GM19463 (cell line): ENCODE measurements at regions not wholly inside any gene's neighbourhood (a gene's known extent, or its start where the extent isn't known, plus 50 kb on each side); places are given as distances from the start of the nearest gene placed in this dataset.
"Not testable (repeated sequence)": the region's sequence is repeated elsewhere in the genome, so short reads cannot be mapped to it uniquely, and the experiment has no call there.

Experiments
- ATAC-seq: cut with Tn5 transposase; IDR thresholded peaks from one replicate; pipeline ENCODE4 v1.9.1; 2021; ENCODE audit warnings: mild to moderate bottlenecking, moderate library complexity; ENCODE audit not compliant: unreplicated experiment

- ATAC-seq: no peak
Measured at GRCh38 chr3:197431346-197431910, 124.3 kb downstream of the BDH1 start.

DNA sequence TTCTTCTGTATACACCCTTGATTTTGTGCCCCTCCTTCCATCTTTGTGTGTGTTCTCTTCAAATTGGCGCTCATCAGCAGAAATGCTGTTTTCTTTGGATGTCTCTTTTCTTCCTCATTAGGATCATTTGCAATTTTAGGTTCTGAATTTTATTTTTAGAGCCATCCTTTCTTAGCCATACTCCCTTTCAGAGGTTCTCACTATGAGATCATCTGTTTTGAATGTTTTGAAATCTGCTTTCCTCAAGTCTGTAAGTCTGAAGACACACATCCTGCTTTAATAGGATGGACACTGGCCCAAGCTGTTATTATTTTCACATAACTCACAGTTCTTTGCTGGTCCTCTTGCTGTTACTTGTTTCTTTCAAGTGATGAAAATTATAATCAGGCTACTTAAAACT lies 124.8 kb downstream of the BDH1 start:
- no peak for ATAC-seq

DNA sequence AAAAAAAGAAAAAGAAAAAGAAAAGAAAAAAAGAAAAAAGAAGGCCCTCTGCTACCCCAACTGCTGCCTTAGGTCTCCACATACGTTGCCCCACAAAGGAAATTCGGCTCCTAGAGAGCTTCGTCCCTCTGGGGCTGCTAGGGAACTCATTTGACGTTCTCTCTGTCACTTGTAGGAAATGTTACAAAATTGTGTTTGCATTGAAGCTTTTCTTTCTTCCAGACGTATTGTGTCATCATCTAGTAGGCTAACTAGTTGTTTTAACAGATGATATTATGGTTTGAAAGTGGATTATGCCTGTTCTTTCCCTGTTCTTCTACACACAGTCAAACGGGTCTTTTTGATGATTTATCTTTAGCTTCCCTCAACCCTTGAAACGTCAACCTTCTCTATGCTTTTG lies 125.3 kb downstream of the BDH1 start:
- no peak for ATAC-seq

DNA sequence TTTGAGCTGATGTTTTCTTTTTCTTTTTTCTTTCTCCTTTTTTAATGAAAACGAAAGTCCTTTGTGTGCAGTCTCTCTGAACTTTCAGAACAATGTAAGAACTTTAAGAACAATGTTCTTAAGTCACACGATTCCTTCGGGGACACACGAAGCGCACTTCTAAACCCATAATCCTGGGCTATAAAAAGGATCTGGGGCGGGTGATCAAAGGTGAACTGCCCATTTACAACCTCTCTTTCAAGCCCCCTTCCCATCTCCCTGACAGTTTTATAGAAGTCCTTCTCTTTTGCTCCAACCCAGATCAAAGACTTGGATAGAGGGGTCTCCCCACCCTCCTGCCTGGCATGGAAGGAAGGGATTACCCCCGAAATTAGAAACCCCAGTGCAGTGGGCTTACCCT lies 126.8 kb downstream of the BDH1 start:
- no peak for ATAC-seq

GRCh38 chr3:197428117-197428801 lies 127.5 kb downstream of the BDH1 start:
- ATAC-seq: peak; percentile 65

GRCh38 chr3:197427021-197427420 lies 128.6 kb upstream of the DLG1 start:
- no peak for ATAC-seq

DNA sequence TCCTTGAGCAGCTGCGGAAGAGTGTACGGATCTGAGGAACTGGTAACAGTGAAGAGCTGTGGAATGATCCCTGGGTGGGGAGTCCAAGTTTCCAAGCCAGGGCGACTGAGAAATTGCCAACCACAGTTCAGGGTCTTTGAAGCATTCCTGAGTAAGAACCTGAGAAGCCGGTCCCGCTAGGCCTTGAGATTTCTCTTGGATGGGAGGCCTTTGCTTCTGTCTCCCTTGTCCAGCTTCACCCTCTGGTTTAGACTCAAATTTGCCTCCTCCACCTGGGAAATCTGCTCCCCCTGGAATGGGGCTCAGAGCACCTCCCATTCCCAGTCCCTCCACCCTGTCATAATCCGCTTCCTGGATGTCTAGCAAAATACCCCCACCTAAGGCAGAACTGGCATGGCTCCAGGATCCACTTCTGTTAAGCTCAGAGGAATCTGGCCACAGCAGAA lies 127.7 kb upstream of the DLG1 start:
- ATAC-seq: no peak

DNA sequence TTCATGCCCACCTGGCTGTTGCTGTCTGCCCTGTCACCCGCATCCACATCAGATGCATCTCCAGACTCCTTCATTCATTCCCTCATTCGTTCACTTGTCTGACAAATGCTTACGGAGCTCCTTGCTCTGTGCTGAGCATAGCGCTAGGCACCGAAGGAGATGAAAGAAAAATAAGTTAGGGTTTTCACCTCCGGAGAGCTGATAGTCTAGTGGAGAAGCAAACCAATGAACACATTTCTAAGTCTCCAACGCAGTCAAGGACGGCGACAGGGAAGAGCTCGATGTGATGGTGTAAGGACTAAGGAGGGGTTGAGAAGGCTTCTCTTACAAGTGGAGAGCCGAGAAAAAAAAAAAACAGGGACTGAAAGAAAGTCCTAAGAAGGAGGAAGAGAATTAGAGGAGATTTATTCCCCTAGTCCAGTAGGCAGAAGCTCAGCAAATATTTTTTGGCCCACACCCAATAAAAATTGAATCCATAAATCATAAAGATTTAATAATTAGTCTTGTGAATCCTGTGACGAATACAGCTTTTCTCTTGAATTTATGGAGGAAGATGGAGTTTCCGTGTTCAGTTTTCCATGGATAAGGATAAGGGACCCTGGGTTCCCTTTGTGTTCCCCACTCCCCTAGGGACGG lies 127.2 kb upstream of the DLG1 start:
- no peak for ATAC-seq

- ATAC-seq: no peak
Measured at GRCh38 chr3:197424674-197425484, 126.5 kb upstream of the DLG1 start.

DNA sequence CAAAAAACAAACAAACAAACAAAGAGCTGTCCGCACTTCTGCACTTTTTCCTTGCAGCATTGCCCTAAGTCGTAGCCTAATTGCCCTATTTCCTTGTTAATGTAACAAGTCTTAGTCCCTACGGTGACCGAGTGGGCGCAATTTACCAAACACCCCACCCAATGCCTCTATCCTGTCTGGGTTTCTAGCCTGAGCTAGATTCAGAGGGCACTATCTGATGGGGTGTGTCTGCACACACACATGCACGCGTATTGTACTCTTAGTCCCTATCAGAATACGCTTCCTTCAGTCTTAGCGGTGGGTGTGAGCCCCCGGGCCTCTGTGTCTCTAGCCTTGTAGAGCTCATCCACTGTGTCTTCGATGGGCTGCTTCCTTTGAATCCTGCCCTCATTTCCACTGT lies 125.9 kb upstream of the DLG1 start:
- no peak for ATAC-seq

- no peak for ATAC-seq
Measured at GRCh38 chr3:197423376-197423775, 125.0 kb upstream of the DLG1 start.

DNA sequence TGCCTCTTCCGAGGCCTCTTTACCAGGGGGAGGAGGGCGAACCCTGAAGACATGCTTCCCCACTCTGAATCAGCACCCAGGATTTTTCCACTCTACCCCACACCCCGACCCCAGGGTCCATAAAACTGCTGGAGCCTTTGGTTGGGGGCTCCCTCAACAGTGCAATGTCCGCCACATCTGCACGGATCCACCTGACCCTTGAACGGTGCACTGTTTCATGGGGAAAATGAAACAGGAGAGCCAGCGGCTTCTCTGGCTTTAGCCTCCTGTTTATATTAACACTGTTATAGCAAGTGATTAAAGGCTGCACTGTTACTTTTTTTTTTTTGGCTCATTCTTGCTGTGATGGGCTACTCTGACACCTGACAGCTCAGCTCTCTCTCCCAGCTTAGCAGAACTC lies 124.1 kb upstream of the DLG1 start:
- no peak for ATAC-seq

DNA sequence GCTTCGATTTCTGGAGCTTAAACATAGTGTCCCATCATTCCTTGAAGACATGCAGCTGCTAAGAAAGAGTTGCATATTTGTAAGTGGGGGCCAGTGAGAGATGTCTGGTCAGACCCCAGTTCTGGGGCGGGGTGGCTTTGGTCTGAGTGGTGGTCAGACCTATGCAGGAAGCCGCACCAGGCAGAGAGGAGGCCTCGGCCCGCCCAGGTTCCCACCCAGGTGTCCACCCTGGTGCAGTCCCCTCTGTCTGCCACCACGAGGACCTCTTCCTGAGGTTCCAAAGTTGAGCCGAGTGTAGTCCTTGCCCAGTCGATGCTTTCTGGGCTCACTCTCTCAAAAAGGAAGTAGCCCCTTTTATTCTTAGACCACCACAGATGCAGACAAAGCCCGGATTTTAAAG lies 122.6 kb upstream of the DLG1 start:
- ATAC-seq: no peak

DNA sequence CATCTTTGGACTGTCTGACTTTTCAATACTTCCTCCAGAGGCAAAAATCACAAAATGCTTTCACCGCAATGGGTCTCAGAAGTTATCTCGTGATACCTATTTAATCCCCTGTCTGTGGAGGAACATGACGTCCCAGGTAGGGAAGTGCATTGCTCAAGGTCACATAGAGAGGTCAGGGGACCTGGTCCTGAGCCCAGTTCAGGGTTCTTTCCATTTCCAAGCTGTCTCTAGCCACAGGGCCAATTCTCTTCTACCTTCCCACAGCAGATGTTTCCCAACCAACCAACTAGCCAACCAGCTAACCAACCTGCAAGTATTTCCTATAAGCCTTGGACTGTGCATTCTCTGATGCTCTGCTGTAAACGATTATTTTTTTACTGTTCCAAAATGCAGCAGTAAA lies 122.2 kb upstream of the DLG1 start:
- no peak for ATAC-seq

DNA sequence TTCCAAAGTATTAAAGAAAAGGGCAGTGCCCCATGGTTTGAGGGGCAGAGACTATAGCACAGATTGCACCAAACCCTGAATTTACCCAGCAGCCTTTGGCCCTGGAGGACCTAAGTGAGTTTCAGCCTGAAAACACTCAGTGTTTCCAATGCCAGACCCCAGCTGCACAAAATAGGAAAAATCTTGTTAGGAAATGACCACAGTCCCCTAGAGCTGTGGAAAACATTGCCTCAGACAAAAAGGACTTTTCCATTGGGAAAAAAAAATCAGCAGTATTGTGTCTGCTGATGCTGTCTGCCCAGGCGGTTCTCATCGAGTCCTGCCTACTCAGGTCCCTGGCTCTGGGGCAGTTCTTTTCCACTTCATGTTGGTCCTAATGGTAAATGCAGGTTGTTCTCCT lies 121.7 kb upstream of the DLG1 start:
- ATAC-seq: no peak

DNA sequence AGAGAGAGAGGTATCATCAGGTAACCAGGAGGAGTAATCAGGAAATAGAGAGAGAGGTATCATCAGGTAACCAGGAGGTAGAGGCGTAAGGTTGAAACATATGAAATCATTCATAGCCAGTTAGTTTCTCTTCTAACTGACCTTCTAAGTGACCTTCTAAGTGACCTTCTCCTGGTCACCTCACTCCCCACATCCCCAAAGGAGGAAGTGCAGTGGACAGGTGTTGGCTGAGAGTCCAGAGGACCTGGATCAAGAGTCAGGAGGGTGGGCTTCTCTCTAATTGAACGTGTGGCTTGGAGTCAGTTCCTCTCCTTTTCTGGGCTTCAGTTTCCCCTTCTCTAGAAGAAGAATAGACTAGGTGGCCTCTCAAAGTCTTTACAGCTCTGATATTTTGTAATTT lies 121.3 kb upstream of the DLG1 start:
- no peak for ATAC-seq

DNA sequence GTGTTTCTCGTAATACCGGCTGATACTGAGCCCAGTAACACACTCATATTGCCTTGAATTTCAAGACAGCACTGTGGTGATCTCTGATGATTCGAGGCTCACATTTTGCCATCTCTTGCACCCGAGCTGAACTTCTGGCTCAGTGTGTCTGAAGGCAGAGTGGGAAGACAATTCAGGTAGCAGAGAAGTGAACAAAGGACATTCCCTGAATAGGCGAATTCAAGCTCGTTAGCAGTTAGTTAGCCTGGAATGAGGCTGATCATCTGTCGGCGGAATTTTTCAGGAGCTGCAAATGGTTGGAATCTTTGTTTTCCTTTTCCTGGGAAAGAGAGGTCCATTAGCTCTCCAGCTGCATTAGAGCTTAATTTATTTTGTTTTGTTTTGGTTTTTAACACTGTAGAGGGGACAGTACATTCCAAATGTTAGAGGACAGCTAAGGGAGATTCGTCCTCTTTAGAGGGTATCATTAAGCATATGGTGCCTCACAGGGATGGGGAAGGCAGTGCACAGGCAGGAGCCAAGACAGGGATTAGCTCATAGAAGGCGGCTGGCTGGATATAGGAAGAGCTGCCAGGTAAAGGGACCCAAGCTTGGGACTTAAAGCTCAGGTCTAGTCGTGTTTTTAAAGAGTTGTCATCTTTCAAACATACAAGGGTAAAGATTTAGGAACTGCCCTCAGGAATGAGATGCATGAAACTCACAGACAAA lies 119.7 kb upstream of the DLG1 start:
- no peak for ATAC-seq

- ATAC-seq: no peak
Measured at GRCh38 chr3:197417441-197417840, 119.0 kb upstream of the DLG1 start.

DNA sequence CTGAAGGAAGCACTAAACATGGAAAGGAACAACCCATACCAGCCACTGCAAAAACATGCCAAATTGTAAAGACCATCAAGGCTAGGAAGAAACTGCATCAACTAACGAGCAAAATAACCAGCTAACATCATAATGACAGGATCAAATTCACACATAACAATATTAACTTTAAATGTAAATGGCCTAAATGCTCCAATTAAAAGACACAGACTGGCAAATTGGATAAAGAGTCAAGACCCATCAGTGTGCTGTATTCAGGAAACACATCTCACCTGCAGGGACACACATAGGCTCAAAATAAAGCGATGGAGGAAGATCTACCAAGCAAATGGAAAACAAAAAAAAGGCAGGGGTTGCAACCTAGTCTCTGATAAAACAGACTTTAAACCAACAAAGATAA lies 113.5 kb upstream of the DLG1 start:
- not testable (repeated sequence) for ATAC-seq

DNA sequence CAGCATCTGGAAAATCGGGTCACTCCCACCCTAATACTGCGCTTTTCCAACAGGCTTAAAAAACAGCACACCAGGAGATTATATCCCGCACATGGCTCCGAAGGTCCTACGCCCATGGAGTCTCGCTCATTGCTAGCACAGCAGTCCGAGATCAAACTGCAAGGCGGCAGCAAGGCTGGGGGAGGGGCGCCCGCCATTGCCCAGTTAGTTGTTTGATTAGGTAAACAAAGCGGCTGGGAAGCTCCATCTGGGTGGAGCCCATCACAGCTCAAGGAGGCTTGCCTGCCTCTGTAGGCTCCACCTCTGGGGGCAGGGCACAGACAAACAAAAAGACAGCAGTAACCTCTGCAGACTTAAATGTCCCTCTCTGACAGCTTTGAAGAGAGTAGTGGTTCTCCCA lies 111.8 kb upstream of the DLG1 start:
- ATAC-seq: not testable (repeated sequence)
